Liver (tissue), 8 donors: ENCODE measurements at regions not wholly inside any gene's neighbourhood (a gene's known extent, or its start where the extent isn't known, plus 50 kb on each side); places are given as distances from the start of the nearest gene placed in this dataset.

Source experiments
- DNase-seq: peaks from one replicate; pipeline ENCODE4 v3.0.0-alpha.2; 2017; ENCODE audit warnings: low spot score
- H3K27ac ChIP-seq, 2 donors: one replicate each; pipeline ENCODE4 v1.7.0; 2013; ENCODE audit warnings: inconsistent platforms in 2 of 2, low read length in 2 of 2, control low read depth in 1 of 2, low read depth in 1 of 2, mild to moderate bottlenecking in 1 of 2
- H3K27me3 ChIP-seq, 4 donors: one replicate each; pipeline versions ENCODE4 v1.6.1 to v1.7.0; 2013; ENCODE audit warnings: low read length in 3 of 4, inconsistent platforms in 1 of 4, mild to moderate bottlenecking in 1 of 4, moderate library complexity in 1 of 4; ENCODE audit not compliant: control insufficient read depth in 4 of 4, insufficient read depth in 4 of 4
- H3K36me3 ChIP-seq, 4 donors: one replicate each; pipeline versions ENCODE4 v1.6.1 to v1.7.0; 2013; ENCODE audit warnings: low read length in 3 of 4, mild to moderate bottlenecking in 3 of 4, low read depth in 1 of 4, moderate library complexity in 1 of 4; ENCODE audit not compliant: control insufficient read depth in 4 of 4, insufficient read depth in 3 of 4
- H3K4me1 ChIP-seq, 4 donors: one replicate each; pipeline versions ENCODE4 v1.6.1 to v1.7.0; 2013; ENCODE audit warnings: low read length in 3 of 4, mild to moderate bottlenecking in 3 of 4, moderate library complexity in 1 of 4; ENCODE audit not compliant: control insufficient read depth in 4 of 4, insufficient read depth in 4 of 4
- H3K4me3 ChIP-seq, 3 donors: one replicate each; pipeline versions ENCODE4 v1.6.1 to v1.7.0; 2013; ENCODE audit warnings: low read length in 3 of 3, control low read depth in 1 of 3, low read depth in 1 of 3, mild to moderate bottlenecking in 1 of 3
- H3K9ac ChIP-seq, 2 donors: one replicate each; pipeline ENCODE4 v1.7.0; 2013; ENCODE audit warnings: low read length in 2 of 2, mild to moderate bottlenecking in 2 of 2, moderate library complexity in 2 of 2, control low read depth in 1 of 2, low read depth in 1 of 2
- H3K9me3 ChIP-seq, 4 donors: one replicate each; pipeline versions ENCODE4 v1.6.1 to v1.7.0; 2013; ENCODE audit warnings: low read length in 3 of 4; ENCODE audit not compliant: control insufficient read depth in 4 of 4
- ATF3 ChIP-seq: IDR thresholded peaks from 2 replicates; pipeline ENCODE4 v1.6.1; 2016; ENCODE audit warnings: antibody characterized with exemption
- CTCF ChIP-seq: fragments of 150-350 bp; IDR thresholded peaks from 2 replicates; pipeline ENCODE4 v1.5.1; 2017; ENCODE audit warnings: improper control_type of control experiment, low read depth, low read length; ENCODE audit not compliant: missing input control
- EGR1 ChIP-seq, 2 donors: IDR thresholded peaks; 2 replicates each; pipeline ENCODE4 v1.6.1; 2016 to 2018; ENCODE audit warnings: antibody characterized with exemption in 2 of 2, low read depth in 2 of 2
- FOXA1 ChIP-seq: IDR thresholded peaks from 2 replicates; pipeline ENCODE4 v1.6.1; 2016; ENCODE audit warnings: antibody characterized with exemption
- FOXA2 ChIP-seq: IDR thresholded peaks from 2 replicates; pipeline ENCODE4 v1.6.1; 2016; ENCODE audit warnings: antibody characterized with exemption
- GABPA ChIP-seq, 2 donors: IDR thresholded peaks in 1 of 2; conservative IDR thresholded peaks in 1 of 2; 2 replicates each; pipeline ENCODE4 v1.6.1; 2016; ENCODE audit warnings: antibody characterized with exemption in 2 of 2, mild to moderate bottlenecking in 1 of 2, moderate library complexity in 1 of 2
- HNF4A ChIP-seq, 2 donors: conservative IDR thresholded peaks; 2 replicates each; pipeline ENCODE4 v1.6.1; 2016; ENCODE audit warnings: antibody characterized with exemption in 2 of 2, mild to moderate bottlenecking in 2 of 2
- HNF4G ChIP-seq: IDR thresholded peaks from 2 replicates; pipeline ENCODE4 v1.6.1; 2016; ENCODE audit warnings: antibody characterized with exemption
- JUND ChIP-seq, 2 donors: IDR thresholded peaks; 2 replicates each; pipeline ENCODE4 v1.6.1; 2016; ENCODE audit warnings: antibody characterized with exemption in 2 of 2
- MAX ChIP-seq: IDR thresholded peaks from 2 replicates; pipeline ENCODE4 v1.6.1; 2016; ENCODE audit warnings: antibody characterized with exemption
- NR2F2 ChIP-seq: IDR thresholded peaks from 2 replicates; pipeline ENCODE4 v1.6.1; 2016; ENCODE audit warnings: antibody characterized with exemption
- RAD21 ChIP-seq, 2 donors: IDR thresholded peaks; 2 replicates each; pipeline ENCODE4 v1.6.1; 2016; ENCODE audit warnings: antibody characterized with exemption in 2 of 2, mild to moderate bottlenecking in 2 of 2
- REST ChIP-seq: IDR thresholded peaks from 2 replicates; pipeline ENCODE4 v1.6.1; 2016; ENCODE audit warnings: antibody characterized with exemption, mild to moderate bottlenecking
- RXRA ChIP-seq, 2 donors: IDR thresholded peaks; 2 replicates each; pipeline ENCODE4 v1.6.1; 2017 to 2018; ENCODE audit warnings: antibody characterized with exemption in 2 of 2, mild to moderate bottlenecking in 1 of 2
- SP1 ChIP-seq: IDR thresholded peaks from 2 replicates; pipeline ENCODE4 v1.6.1; 2018; ENCODE audit warnings: antibody characterized with exemption, mild to moderate bottlenecking
- TAF1 ChIP-seq: conservative IDR thresholded peaks from 2 replicates; pipeline ENCODE4 v1.6.1; 2016; ENCODE audit warnings: antibody characterized with exemption, mild to moderate bottlenecking
- YY1 ChIP-seq: IDR thresholded peaks from 2 replicates; pipeline ENCODE4 v1.6.1; 2016; ENCODE audit warnings: antibody characterized with exemption, mild to moderate bottlenecking
- ZBTB33 ChIP-seq: IDR thresholded peaks from 2 replicates; pipeline ENCODE4 v1.6.1; 2016; ENCODE audit warnings: antibody characterized with exemption
- WGBS: extraction: QIAGEN DNeasy Blood & Tissue Kit; methylation state at CpG from one replicate; pipeline ENCODE4 v1.1.7; 2013; 5-methylcytosine and 5-hydroxymethylcytosine counted together
- donor health status: healthy.
- donor health status: healthy.
- donor health status: healthy.
- donor health status: healthy.
- donor health status: healthy.

- Histone ChIP-seq H3K27me3 (no peaks in the 10 kb centered on the region), H3K27ac (no peak overlapping the region), H3K9me3 (no peaks in the 10 kb centered on the region), H3K4me3 (no peak overlapping the region), H3K9ac (no peak overlapping the region), H3K4me1 (no peaks in the 10 kb centered on the region), H3K36me3 (no peaks in the 10 kb centered on the region)
- no peak for TF ChIP-seq RAD21 (IDR thresholded peaks at IDR 0.05)
- TF ChIP-seq GABPA (IDR thresholded peaks at IDR 0.05 in 1 of 2, conservative IDR thresholded peaks at IDR 0.05 in 1 of 2), result no peak
- TF ChIP-seq ATF3, result no peak
- TF ChIP-seq RXRA (IDR thresholded peaks at IDR 0.05), result no peak
- no peak for TF ChIP-seq MAX
- no peak for TF ChIP-seq CTCF
- no peak for TF ChIP-seq JUND (IDR thresholded peaks at IDR 0.05)
- no peak for TF ChIP-seq HNF4G
- TF ChIP-seq SP1, result no peak
- TF ChIP-seq FOXA1, result no peak
- no peak for TF ChIP-seq HNF4A (conservative IDR thresholded peaks at IDR 0.05)
- TF ChIP-seq REST, result no peak
- no peak for TF ChIP-seq FOXA2
- TF ChIP-seq EGR1 (IDR thresholded peaks at IDR 0.05; ENCODE audit: low read depth in 2 of 2), result no peak
- no peak for TF ChIP-seq TAF1
- DNase-seq, result no peak
- WGBS, result 86% methylated on average over 1 of the region's 1 CpG
These were observed 126.5 kb downstream of the DTWD1 start for GRCh38 chr15:49747340-49747739.

- Histone ChIP-seq H3K27ac (no peak overlapping the region), H3K9ac (no peak overlapping the region), H3K4me1 (no peaks in the 10 kb centered on the region), H3K4me3 (no peak overlapping the region), H3K9me3 (no peaks in the 10 kb centered on the region), H3K36me3 (no peaks in the 10 kb centered on the region), H3K27me3 (no peaks in the 10 kb centered on the region)
- TF ChIP-seq NR2F2 (no peak), HNF4A (conservative IDR thresholded peaks at IDR 0.05) (no peak), CTCF (no peak), HNF4G (no peak), EGR1 (IDR thresholded peaks at IDR 0.05; ENCODE audit: low read depth in 2 of 2) (no peak), MAX (no peak), FOXA2 (no peak), TAF1 (no peak), ATF3 (no peak), GABPA (IDR thresholded peaks at IDR 0.05 in 1 of 2, conservative IDR thresholded peaks at IDR 0.05 in 1 of 2) (no peak), RXRA (IDR thresholded peaks at IDR 0.05) (no peak), RAD21 (IDR thresholded peaks at IDR 0.05) (no peak), JUND (IDR thresholded peaks at IDR 0.05) (no peak), YY1 (no peak), SP1 (no peak), ZBTB33 (no peak), FOXA1 (no peak)
- 83% methylated on average over 2 of the region's 2 CpGs for WGBS
- no peak for DNase-seq
These were observed 127.9 kb downstream of the DTWD1 start for GRCh38 chr15:49748791-49749190.
